ENCODE measurements at regions not wholly inside any gene's neighbourhood (a gene's known extent, or its start where the extent isn't known, plus 50 kb on each side); places are given as distances from the start of the nearest gene placed in this dataset.

DNA sequence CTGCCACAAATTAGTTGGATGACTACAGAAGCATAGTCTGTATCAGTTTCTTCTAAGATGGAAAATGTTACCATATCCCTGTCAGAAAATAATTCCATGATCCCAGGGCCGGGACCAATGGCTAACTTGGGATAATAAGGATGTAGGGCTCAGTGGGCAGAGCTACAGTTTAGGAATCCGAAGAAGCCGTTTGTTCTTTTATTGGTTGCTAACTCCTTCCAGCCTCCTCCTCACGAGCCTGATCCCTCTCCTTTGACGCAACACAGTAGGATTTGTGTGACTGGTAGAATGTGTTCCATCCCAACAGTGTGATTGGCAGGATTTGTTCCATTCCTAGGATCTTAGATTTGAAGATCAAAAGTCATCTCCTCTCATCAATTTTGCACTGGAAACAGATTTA is 496.9 kb downstream of the AGTPBP1 start:
- H3K9me3 ChIP-seq (replicated peaks in 1 of 2; ENCODE audit: control insufficient read depth in 2 of 2, insufficient read depth in 1 of 2, low read depth in 1 of 2, low read length in 2 of 2), result no peaks in the 10 kb centered on the region
- H4K91ac ChIP-seq (ENCODE audit: low read depth, low read length, poor library complexity), result no peak overlapping the region
- H3K4ac ChIP-seq (ENCODE audit: low read length), result no peak overlapping the region
- no peak overlapping the region for H3K23ac ChIP-seq (ENCODE audit: low read depth, low read length, poor library complexity)
- H2BK5ac ChIP-seq (ENCODE audit: low read length), result no peak overlapping the region
- H3K4me1 ChIP-seq (ENCODE audit: control insufficient read depth in 2 of 2, insufficient read depth in 1 of 2, low read depth in 1 of 2, low read length in 2 of 2), result peaks cover 0 to 2% of the 10 kb centered on the region in 2 donors
- H2AK5ac ChIP-seq (ENCODE audit: low read depth, low read length), result no peak overlapping the region
- no peak overlapping the region for H3K4me2 ChIP-seq (ENCODE audit: insufficient read depth, low read length, poor library complexity, severe bottlenecking)
- no peaks in the 10 kb centered on the region for H3K79me1 ChIP-seq (ENCODE audit: low read depth, low read length)
- H2BK12ac ChIP-seq (ENCODE audit: low read length), result no peak overlapping the region
- H2BK120ac ChIP-seq (ENCODE audit: low read depth, low read length), result no peak overlapping the region
- WGBS, 2 donors (ENCODE audit: extremely low coverage in 2 of 2, insufficient read length in 2 of 2, insufficient replicate concordance in 1 of 2), result no CpG with 5 or more reads among the region's 5 CpGs
- H2AFZ ChIP-seq (ENCODE audit: low read length), result no peak overlapping the region
- no peak overlapping the region for H3K4me3 ChIP-seq (ENCODE audit: low read length in 2 of 2)
- no peak overlapping the region for H3K27ac ChIP-seq (replicated peaks; ENCODE audit: low read length)
- no peak overlapping the region for H2BK15ac ChIP-seq (ENCODE audit: low read length)
- H4K8ac ChIP-seq (ENCODE audit: low read depth, low read length), result no peak overlapping the region
- H3K27me3 ChIP-seq (ENCODE audit: control insufficient read depth in 3 of 3, insufficient read depth in 3 of 3, low read depth in 1 of 3, low read length in 3 of 3), result no peaks in the 10 kb centered on the region
- no peak for DNase-seq (ENCODE audit: low spot score)
- no peak overlapping the region for H3K14ac ChIP-seq (ENCODE audit: low read length)
- no peak overlapping the region for H3K18ac ChIP-seq (ENCODE audit: low read length)
- no peak overlapping the region for H3K9ac ChIP-seq (ENCODE audit: low read depth, low read length, poor library complexity)
- no peaks in the 10 kb centered on the region for H3K36me3 ChIP-seq (replicated peaks in 1 of 2; ENCODE audit: control insufficient read depth in 2 of 2, insufficient read depth in 2 of 2, low read length in 2 of 2)

DNA sequence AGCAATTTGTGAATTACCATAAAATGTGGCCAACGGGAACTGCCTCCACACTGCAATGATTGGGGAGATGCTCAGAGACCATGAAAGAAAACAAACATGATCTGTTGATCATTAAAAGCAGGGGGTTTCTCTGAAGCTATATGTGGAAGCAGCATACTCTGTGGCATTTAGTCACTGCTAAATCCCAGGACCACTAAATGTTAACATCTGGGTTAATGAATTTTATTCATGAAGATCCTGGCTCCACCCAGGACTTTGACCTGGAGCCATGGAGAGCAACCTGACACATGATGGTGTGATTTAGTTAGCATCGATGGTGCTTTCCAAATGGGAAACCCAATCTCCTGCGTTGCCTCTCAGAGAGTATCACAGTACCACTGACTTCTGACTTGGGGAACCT is 497.8 kb downstream of the AGTPBP1 start:
- no peak overlapping the region for H3K14ac ChIP-seq (ENCODE audit: low read length)
- no peak overlapping the region for H3K18ac ChIP-seq (ENCODE audit: low read length)
- WGBS, 2 donors (ENCODE audit: extremely low coverage in 2 of 2, insufficient read length in 2 of 2, insufficient replicate concordance in 1 of 2), result no CpG with 5 or more reads among the region's 3 CpGs
- no peak overlapping the region for H2BK15ac ChIP-seq (ENCODE audit: low read length)
- H3K36me3 ChIP-seq (replicated peaks in 1 of 2; ENCODE audit: control insufficient read depth in 2 of 2, insufficient read depth in 2 of 2, low read length in 2 of 2), result no peaks in the 10 kb centered on the region
- no peak overlapping the region for H3K4me3 ChIP-seq (ENCODE audit: low read length in 2 of 2)
- no peak overlapping the region for H2AK5ac ChIP-seq (ENCODE audit: low read depth, low read length)
- H3K79me1 ChIP-seq (ENCODE audit: low read depth, low read length), result no peaks in the 10 kb centered on the region
- H3K27ac ChIP-seq (replicated peaks; ENCODE audit: low read length), result no peak overlapping the region
- no peak for DNase-seq (ENCODE audit: low spot score)
- no peak overlapping the region for H2BK12ac ChIP-seq (ENCODE audit: low read length)
- H2BK5ac ChIP-seq (ENCODE audit: low read length), result no peak overlapping the region
- H4K8ac ChIP-seq (ENCODE audit: low read depth, low read length), result no peak overlapping the region
- H2AFZ ChIP-seq (ENCODE audit: low read length), result no peak overlapping the region
- H3K4me1 ChIP-seq (ENCODE audit: control insufficient read depth in 2 of 2, insufficient read depth in 1 of 2, low read depth in 1 of 2, low read length in 2 of 2), result peaks cover 0 to 2% of the 10 kb centered on the region in 2 donors
- H4K91ac ChIP-seq (ENCODE audit: low read depth, low read length, poor library complexity), result no peak overlapping the region
- no peaks in the 10 kb centered on the region for H3K9me3 ChIP-seq (replicated peaks in 1 of 2; ENCODE audit: control insufficient read depth in 2 of 2, insufficient read depth in 1 of 2, low read depth in 1 of 2, low read length in 2 of 2)
- no peak overlapping the region for H3K23ac ChIP-seq (ENCODE audit: low read depth, low read length, poor library complexity)
- no peaks in the 10 kb centered on the region for H3K27me3 ChIP-seq (ENCODE audit: control insufficient read depth in 3 of 3, insufficient read depth in 3 of 3, low read depth in 1 of 3, low read length in 3 of 3)
- no peak overlapping the region for H2BK120ac ChIP-seq (ENCODE audit: low read depth, low read length)
- H3K4me2 ChIP-seq (ENCODE audit: insufficient read depth, low read length, poor library complexity, severe bottlenecking), result no peak overlapping the region
- no peak overlapping the region for H3K9ac ChIP-seq (ENCODE audit: low read depth, low read length, poor library complexity)
- H3K4ac ChIP-seq (ENCODE audit: low read length), result no peak overlapping the region

DNA sequence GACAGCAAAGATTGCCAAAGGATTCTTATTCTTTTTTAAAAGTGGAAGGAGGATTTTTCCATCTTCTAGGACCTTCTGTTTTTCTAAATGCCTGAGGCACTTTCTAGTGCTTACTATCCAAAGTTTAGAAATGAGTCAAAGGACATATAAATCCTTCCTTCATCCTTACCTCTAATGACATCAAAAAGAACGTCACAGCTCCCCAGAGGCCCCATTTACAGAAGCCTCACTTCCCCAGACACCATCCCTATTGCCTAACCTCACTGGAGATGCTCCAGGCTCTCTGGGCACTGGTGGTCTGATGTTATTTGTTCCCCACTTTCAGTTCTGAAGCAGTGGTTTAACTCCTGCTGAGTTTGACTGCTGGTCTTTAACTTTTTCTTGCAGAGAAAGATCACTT is 504.3 kb downstream of the AGTPBP1 start:
- no peak overlapping the region for H2BK5ac ChIP-seq (ENCODE audit: low read length)
- H3K4me1 ChIP-seq (ENCODE audit: control insufficient read depth in 2 of 2, insufficient read depth in 1 of 2, low read depth in 1 of 2, low read length in 2 of 2), result peaks cover 0 to under 1% of the 10 kb centered on the region in 2 donors
- no peak overlapping the region for H3K23ac ChIP-seq (ENCODE audit: low read depth, low read length, poor library complexity)
- no peaks in the 10 kb centered on the region for H3K36me3 ChIP-seq (replicated peaks in 1 of 2; ENCODE audit: control insufficient read depth in 2 of 2, insufficient read depth in 2 of 2, low read length in 2 of 2)
- H3K9me3 ChIP-seq (replicated peaks in 1 of 2; ENCODE audit: control insufficient read depth in 2 of 2, insufficient read depth in 1 of 2, low read depth in 1 of 2, low read length in 2 of 2), result no peaks in the 10 kb centered on the region
- no peak overlapping the region for H2BK15ac ChIP-seq (ENCODE audit: low read length)
- WGBS, 2 donors (ENCODE audit: extremely low coverage in 2 of 2, insufficient read length in 2 of 2, insufficient replicate concordance in 1 of 2), result no CpG with 5 or more reads among the region's 1 CpG
- no peak overlapping the region for H3K4ac ChIP-seq (ENCODE audit: low read length)
- H3K4me3 ChIP-seq (ENCODE audit: low read length in 2 of 2), result no peak overlapping the region
- no peak overlapping the region for H3K4me2 ChIP-seq (ENCODE audit: insufficient read depth, low read length, poor library complexity, severe bottlenecking)
- no peak overlapping the region for H3K27ac ChIP-seq (replicated peaks; ENCODE audit: low read length)
- H2BK12ac ChIP-seq (ENCODE audit: low read length), result no peak overlapping the region
- DNase-seq (ENCODE audit: low spot score), result no peak
- H2AK5ac ChIP-seq (ENCODE audit: low read depth, low read length), result no peak overlapping the region
- no peaks in the 10 kb centered on the region for H3K27me3 ChIP-seq (ENCODE audit: control insufficient read depth in 3 of 3, insufficient read depth in 3 of 3, low read depth in 1 of 3, low read length in 3 of 3)
- H3K9ac ChIP-seq (ENCODE audit: low read depth, low read length, poor library complexity), result no peak overlapping the region
- no peak overlapping the region for H2BK120ac ChIP-seq (ENCODE audit: low read depth, low read length)
- H4K91ac ChIP-seq (ENCODE audit: low read depth, low read length, poor library complexity), result no peak overlapping the region
- no peak overlapping the region for H3K14ac ChIP-seq (ENCODE audit: low read length)
- H4K8ac ChIP-seq (ENCODE audit: low read depth, low read length), result no peak overlapping the region
- no peak overlapping the region for H2AFZ ChIP-seq (ENCODE audit: low read length)
- H3K79me1 ChIP-seq (ENCODE audit: low read depth, low read length), result no peaks in the 10 kb centered on the region
- no peak overlapping the region for H3K18ac ChIP-seq (ENCODE audit: low read length)

DNA sequence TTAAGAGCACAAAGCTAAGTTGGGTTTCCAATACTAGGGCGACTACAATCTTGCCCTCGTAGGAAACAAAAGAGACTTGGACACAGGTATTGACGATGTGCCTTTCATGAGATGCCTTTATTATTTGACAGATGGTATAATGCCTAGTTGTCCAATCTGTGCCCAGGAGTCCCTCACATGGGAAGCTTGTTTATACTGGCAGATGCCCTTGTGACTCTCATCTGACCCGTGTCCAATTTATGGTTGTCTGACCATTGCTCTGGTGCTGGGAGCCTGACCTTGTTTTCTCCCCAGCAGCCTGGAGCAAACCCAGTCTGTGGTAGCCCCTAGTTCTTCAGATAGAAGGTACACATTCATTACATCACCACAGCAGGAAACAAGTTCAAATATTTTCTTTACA is 511.7 kb downstream of the AGTPBP1 start:
- H3K9ac ChIP-seq (ENCODE audit: low read depth, low read length, poor library complexity), result no peak overlapping the region
- no peak overlapping the region for H3K4me2 ChIP-seq (ENCODE audit: insufficient read depth, low read length, poor library complexity, severe bottlenecking)
- no peaks in the 10 kb centered on the region for H3K36me3 ChIP-seq (replicated peaks in 1 of 2; ENCODE audit: control insufficient read depth in 2 of 2, insufficient read depth in 2 of 2, low read length in 2 of 2)
- no peak overlapping the region for H3K14ac ChIP-seq (ENCODE audit: low read length)
- H2BK15ac ChIP-seq (ENCODE audit: low read length), result no peak overlapping the region
- no CpG with 5 or more reads among the region's 4 CpGs for WGBS, 2 donors (ENCODE audit: extremely low coverage in 2 of 2, insufficient read length in 2 of 2, insufficient replicate concordance in 1 of 2)
- H3K4me3 ChIP-seq (ENCODE audit: low read length in 2 of 2), result no peak overlapping the region
- H4K8ac ChIP-seq (ENCODE audit: low read depth, low read length), result no peak overlapping the region
- H3K23ac ChIP-seq (ENCODE audit: low read depth, low read length, poor library complexity), result no peak overlapping the region
- no peaks in the 10 kb centered on the region for H3K9me3 ChIP-seq (replicated peaks in 1 of 2; ENCODE audit: control insufficient read depth in 2 of 2, insufficient read depth in 1 of 2, low read depth in 1 of 2, low read length in 2 of 2)
- H3K4ac ChIP-seq (ENCODE audit: low read length), result no peak overlapping the region
- no peak overlapping the region for H4K91ac ChIP-seq (ENCODE audit: low read depth, low read length, poor library complexity)
- no peaks in the 10 kb centered on the region for H3K27me3 ChIP-seq (ENCODE audit: control insufficient read depth in 3 of 3, insufficient read depth in 3 of 3, low read depth in 1 of 3, low read length in 3 of 3)
- H3K79me1 ChIP-seq (ENCODE audit: low read depth, low read length), result no peaks in the 10 kb centered on the region
- DNase-seq (ENCODE audit: low spot score), result no peak
- no peaks in the 10 kb centered on the region for H3K4me1 ChIP-seq (ENCODE audit: control insufficient read depth in 2 of 2, insufficient read depth in 1 of 2, low read depth in 1 of 2, low read length in 2 of 2)
- H2BK5ac ChIP-seq (ENCODE audit: low read length), result no peak overlapping the region
- no peak overlapping the region for H3K27ac ChIP-seq (replicated peaks; ENCODE audit: low read length)
- no peak overlapping the region for H2AFZ ChIP-seq (ENCODE audit: low read length)
- no peak overlapping the region for H2BK120ac ChIP-seq (ENCODE audit: low read depth, low read length)
- no peak overlapping the region for H2AK5ac ChIP-seq (ENCODE audit: low read depth, low read length)
- H2BK12ac ChIP-seq (ENCODE audit: low read length), result no peak overlapping the region
- no peak overlapping the region for H3K18ac ChIP-seq (ENCODE audit: low read length)

Measured in neuronal stem cell (in vitro differentiated cells).